CD14-positive monocyte (primary cell): ENCODE measurements at regions not wholly inside any gene's neighbourhood (a gene's known extent, or its start where the extent isn't known, plus 50 kb on each side); places are given as distances from the start of the nearest gene placed in this dataset.

ENCODE experiments used
- DNase-seq, 3 donors: peaks; one replicate each; pipeline ENCODE4 v3.0.0-alpha.2; 2011 to 2022
- H2AFZ ChIP-seq: 2 replicates; pipeline ENCODE4 v1.6.0; 2012; ENCODE audit warnings: mild to moderate bottlenecking, low read depth, low read length, inconsistent platforms; ENCODE audit not compliant: insufficient read depth, poor library complexity, severe bottlenecking
- H3K27ac ChIP-seq, 2 donors: 1 replicate in 1 of 2; 2 replicates in 1 of 2; pipeline ENCODE4 v1.5.1; 2012 to 2013; ENCODE audit warnings: low read length in 2 of 2, control low read depth in 1 of 2, inconsistent platforms in 1 of 2, low read depth in 1 of 2, mild to moderate bottlenecking in 1 of 2
- H3K27me3 ChIP-seq, 2 donors: one replicate each; pipeline versions ENCODE4 v1.6.0 to v1.6.1; 2011 to 2013; ENCODE audit warnings: low read length in 2 of 2; ENCODE audit not compliant: control insufficient read depth in 2 of 2, insufficient read depth in 2 of 2
- H3K36me3 ChIP-seq, 2 donors: replicated peaks in 1 of 2; 1 replicate in 1 of 2; 2 replicates in 1 of 2; pipeline versions ENCODE4 v1.5.1 to v1.6.1; 2012 to 2013; ENCODE audit warnings: low read length in 2 of 2, control low read depth in 1 of 2, inconsistent platforms in 1 of 2, mild to moderate bottlenecking in 1 of 2; ENCODE audit not compliant: insufficient read depth in 2 of 2, control insufficient read depth in 1 of 2
- H3K4me1 ChIP-seq, 2 donors: 1 replicate in 1 of 2; 2 replicates in 1 of 2; pipeline versions ENCODE4 v1.5.1 to v1.6.1; 2012 to 2013; ENCODE audit warnings: low read length in 2 of 2, control low read depth in 1 of 2, inconsistent platforms in 1 of 2, mild to moderate bottlenecking in 1 of 2, moderate library complexity in 1 of 2; ENCODE audit not compliant: insufficient read depth in 2 of 2, control insufficient read depth in 1 of 2
- H3K4me2 ChIP-seq: replicated peaks from 2 replicates; pipeline ENCODE3; 2012; ENCODE audit warnings: low read length, moderate library complexity, mild to moderate bottlenecking; ENCODE audit not compliant: poor library complexity, severe bottlenecking; ENCODE audit errors: extremely low read depth
- H3K4me3 ChIP-seq, 3 experiments: fragments of 200-600 bp in 1 of 3; sonication (generic) in 1 of 3; replicated peaks in 1 of 3; 1 replicate in 2 of 3; 2 replicates in 1 of 3; pipeline ENCODE4 v1.5.1; 2011 to 2013; ENCODE audit warnings: low read length in 3 of 3, mild to moderate bottlenecking in 3 of 3, control low read depth in 2 of 3, low read depth in 2 of 3, inconsistent platforms in 1 of 3, moderate library complexity in 1 of 3
- H3K79me2 ChIP-seq: 2 replicates; pipeline ENCODE4 v1.6.0; 2012; ENCODE audit warnings: mild to moderate bottlenecking, control low read depth, inconsistent platforms, low read length, moderate library complexity; ENCODE audit not compliant: insufficient read depth
- H3K9ac ChIP-seq: 2 replicates; pipeline ENCODE4 v1.6.0; 2017; ENCODE audit warnings: low read length, mild to moderate bottlenecking; ENCODE audit not compliant: insufficient read depth, poor library complexity, severe bottlenecking
- H3K9me3 ChIP-seq, 2 donors: replicated peaks in 1 of 2; 1 replicate in 1 of 2; 2 replicates in 1 of 2; pipeline versions ENCODE4 v1.5.1 to v1.6.1; 2012 to 2013; ENCODE audit warnings: low read length in 2 of 2, control low read depth in 1 of 2; ENCODE audit not compliant: control insufficient read depth in 1 of 2, insufficient read depth in 1 of 2
- H4K20me1 ChIP-seq: 2 replicates; pipeline ENCODE4 v1.6.0; 2012; ENCODE audit warnings: mild to moderate bottlenecking, low read length, control low read depth, moderate library complexity; ENCODE audit not compliant: insufficient read depth
- H3K27ac Mint-ChIP-seq, 7 donors: one replicate each; pipeline ENCODE4 v1.8.0; 2020; ENCODE audit warnings: mild to moderate bottlenecking in 7 of 7, mixed read lengths in 7 of 7, moderate library complexity in 6 of 7, inconsistent platforms in 2 of 7
- H3K27me3 Mint-ChIP-seq, 3 donors: one replicate each; pipeline ENCODE4 v1.8.0; 2021 to 2022; ENCODE audit warnings: low read depth in 3 of 3, mild to moderate bottlenecking in 3 of 3, mixed read lengths in 3 of 3, moderate library complexity in 3 of 3, inconsistent platforms in 1 of 3
- H3K36me3 Mint-ChIP-seq, 2 donors: one replicate each; pipeline ENCODE4 v1.8.0; 2020; ENCODE audit warnings: mixed read lengths in 2 of 2, inconsistent platforms in 1 of 2, mild to moderate bottlenecking in 1 of 2
- H3K4me1 Mint-ChIP-seq: one replicate; pipeline ENCODE4 v1.8.0; 2020; ENCODE audit warnings: mild to moderate bottlenecking, mixed read lengths
- H3K4me3 Mint-ChIP-seq, 2 donors: one replicate each; pipeline ENCODE4 v1.8.0; 2020; ENCODE audit warnings: mild to moderate bottlenecking in 2 of 2, mixed read lengths in 2 of 2, moderate library complexity in 1 of 2
- H3K9me3 Mint-ChIP-seq, 7 donors: one replicate each; pipeline ENCODE4 v1.8.0; 2020 to 2022; ENCODE audit warnings: mixed read lengths in 7 of 7, mild to moderate bottlenecking in 6 of 7, moderate library complexity in 6 of 7, inconsistent platforms in 2 of 7
- WGBS: methylation state at CpG from one replicate; pipeline ENCODE4 v1.1.5; 2013; ENCODE audit warnings: missing lambda C conversion rate; ENCODE audit not compliant: insufficient coverage; 5-methylcytosine and 5-hydroxymethylcytosine counted together
- intact Hi-C, 2 donors: fragments of 100-400 bp; cut with micrococcal nuclease; formaldehyde crosslinking; loops; one replicate each; pipeline versions ENCODE4 v1.15.0 to v1.15.1; 2023
- TF ChIP-seq, protein P1 (sequence below): fragments of 200-600 bp; IDR thresholded peaks from one replicate; pipeline ENCODE4 v1.8.0; 2022; ENCODE audit warnings: antibody characterized with exemption, mild to moderate bottlenecking

DNA sequence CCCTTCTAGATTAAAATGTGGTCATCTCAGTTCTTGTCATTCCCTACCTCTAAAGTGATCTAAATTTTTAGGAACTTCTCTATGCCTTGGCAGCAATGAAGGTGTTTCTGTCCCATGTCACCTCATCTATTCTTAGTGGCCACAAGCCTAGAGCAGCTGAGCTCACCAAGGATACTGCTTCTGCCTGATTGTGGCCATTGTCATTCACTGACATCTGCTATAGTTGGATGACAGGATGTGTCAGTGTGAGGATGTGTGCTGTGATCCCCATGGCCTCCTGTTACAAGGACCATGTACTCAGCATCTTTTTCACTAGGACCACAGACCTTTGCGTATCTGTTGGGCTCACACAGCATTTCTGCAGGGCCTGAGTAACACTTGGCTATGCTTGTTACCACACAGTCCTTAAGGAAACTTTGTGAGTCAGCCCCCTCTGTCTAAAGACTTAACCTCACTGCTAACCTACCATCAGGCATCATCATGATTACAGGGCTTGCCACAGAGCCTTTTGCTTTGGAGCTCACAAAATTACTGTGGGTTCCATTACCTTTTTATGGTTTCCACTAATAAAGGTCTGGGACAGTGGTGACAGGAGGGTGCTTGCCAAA, 421.0 kb downstream of the ADAM29 start:
- no peaks in the 10 kb centered on the region for H3K4me1 Mint-ChIP-seq
- Histone ChIP-seq H4K20me1 (no peaks in the 10 kb centered on the region), H3K9ac (no peak overlapping the region), H3K4me3 (no peak overlapping the region), H3K79me2 (no peaks in the 10 kb centered on the region), H3K36me3 (no peaks in the 10 kb centered on the region), H3K27me3 (no peaks in the 10 kb centered on the region), H3K27ac (no peak overlapping the region), H2AFZ (no peak overlapping the region), H3K4me2 (no peak overlapping the region), H3K4me1 (no peaks in the 10 kb centered on the region), H3K9me3 (peaks cover 0 to 9% of the 10 kb centered on the region in 2 donors)
- WGBS, result 91% methylated on average over 1 of the region's 1 CpG
- intact Hi-C loops, result no loop called here
- TF ChIP-seq, protein P1, sequence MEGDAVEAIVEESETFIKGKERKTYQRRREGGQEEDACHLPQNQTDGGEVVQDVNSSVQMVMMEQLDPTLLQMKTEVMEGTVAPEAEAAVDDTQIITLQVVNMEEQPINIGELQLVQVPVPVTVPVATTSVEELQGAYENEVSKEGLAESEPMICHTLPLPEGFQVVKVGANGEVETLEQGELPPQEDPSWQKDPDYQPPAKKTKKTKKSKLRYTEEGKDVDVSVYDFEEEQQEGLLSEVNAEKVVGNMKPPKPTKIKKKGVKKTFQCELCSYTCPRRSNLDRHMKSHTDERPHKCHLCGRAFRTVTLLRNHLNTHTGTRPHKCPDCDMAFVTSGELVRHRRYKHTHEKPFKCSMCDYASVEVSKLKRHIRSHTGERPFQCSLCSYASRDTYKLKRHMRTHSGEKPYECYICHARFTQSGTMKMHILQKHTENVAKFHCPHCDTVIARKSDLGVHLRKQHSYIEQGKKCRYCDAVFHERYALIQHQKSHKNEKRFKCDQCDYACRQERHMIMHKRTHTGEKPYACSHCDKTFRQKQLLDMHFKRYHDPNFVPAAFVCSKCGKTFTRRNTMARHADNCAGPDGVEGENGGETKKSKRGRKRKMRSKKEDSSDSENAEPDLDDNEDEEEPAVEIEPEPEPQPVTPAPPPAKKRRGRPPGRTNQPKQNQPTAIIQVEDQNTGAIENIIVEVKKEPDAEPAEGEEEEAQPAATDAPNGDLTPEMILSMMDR, result no peak
- no peaks in the 10 kb centered on the region for H3K27me3 Mint-ChIP-seq
- no peak overlapping the region for H3K27ac Mint-ChIP-seq
- no peak overlapping the region for H3K4me3 Mint-ChIP-seq
- H3K9me3 Mint-ChIP-seq, result peaks cover 0 to 11% (median 6%) of the 10 kb centered on the region in 7 donors
- H3K36me3 Mint-ChIP-seq, result no peaks in the 10 kb centered on the region
- no peak for DNase-seq

- Histone ChIP-seq H4K20me1 (no peaks in the 10 kb centered on the region), H3K79me2 (no peaks in the 10 kb centered on the region), H3K9me3 (peaks cover 2 to 16% of the 10 kb centered on the region in 2 donors), H2AFZ (no peak overlapping the region), H3K4me1 (no peaks in the 10 kb centered on the region), H3K36me3 (no peaks in the 10 kb centered on the region), H3K27me3 (no peaks in the 10 kb centered on the region), H3K9ac (no peak overlapping the region), H3K27ac (no peak overlapping the region), H3K4me2 (no peak overlapping the region), H3K4me3 (no peak overlapping the region)
- Mint-ChIP-seq H3K9me3 (peaks cover 0 to 13% (median 8%) of the 10 kb centered on the region in 7 donors), H3K4me3 (no peak overlapping the region), H3K27me3 (no peaks in the 10 kb centered on the region), H3K27ac (no peak overlapping the region), H3K36me3 (no peaks in the 10 kb centered on the region), H3K4me1 (no peaks in the 10 kb centered on the region)
- DNase-seq, result no peak
- 80% methylated on average over 1 of the region's 2 CpGs for WGBS
- intact Hi-C loops, result no loop called here
- TF ChIP-seq, protein P1, result no peak
Measured at GRCh38 chr4:175341203-175341755, 423.1 kb downstream of the ADAM29 start.
